Muscle of leg (tissue), 3 donors: ENCODE measurements at regions not wholly inside any gene's neighbourhood (a gene's known extent, or its start where the extent isn't known, plus 50 kb on each side); places are given as distances from the start of the nearest gene placed in this dataset.
A peak's percentile ranks its signal among the peaks of the same experiment; 100 is the strongest.
"Not testable (repeated sequence)": the region's sequence is repeated elsewhere in the genome, so short reads cannot be mapped to it uniquely, and the experiment has no call there.

Experiments used
- DNase-seq: peaks from one replicate; pipeline ENCODE4 v3.0.0; 2013
- H3K27ac ChIP-seq: one replicate; pipeline ENCODE4 v1.5.1; 2013; ENCODE audit warnings: mild to moderate bottlenecking, low read length, control low read depth
- H3K27me3 ChIP-seq: one replicate; pipeline ENCODE4 v1.6.1; 2013; ENCODE audit warnings: low read length; ENCODE audit not compliant: control insufficient read depth, insufficient read depth
- H3K36me3 ChIP-seq: one replicate; pipeline ENCODE4 v1.6.1; 2013; ENCODE audit warnings: low read length; ENCODE audit not compliant: control insufficient read depth, insufficient read depth
- H3K4me1 ChIP-seq: one replicate; pipeline ENCODE4 v1.6.1; 2013; ENCODE audit warnings: low read length; ENCODE audit not compliant: control insufficient read depth, insufficient read depth
- H3K4me3 ChIP-seq: one replicate; pipeline ENCODE4 v1.5.1; 2013; ENCODE audit warnings: low read length, control low read depth
- H3K9me3 ChIP-seq: replicated peaks from 2 replicates; pipeline ENCODE4 v1.6.1; 2013; ENCODE audit warnings: low read depth, low read length; ENCODE audit not compliant: control insufficient read depth
- WGBS: methylation state at CpG from one replicate; pipeline ENCODE4 v1.1.5; 2013; ENCODE audit warnings: missing lambda C conversion rate; ENCODE audit not compliant: insufficient coverage; 5-methylcytosine and 5-hydroxymethylcytosine counted together

GRCh38 chr4:57766341-57766740 lies 656.2 kb upstream of the IGFBP7 start:
- Histone ChIP-seq H3K36me3 (no peaks in the 10 kb centered on the region), H3K4me1 (no peaks in the 10 kb centered on the region), H3K27me3 (no peaks in the 10 kb centered on the region), H3K9me3 (no peaks in the 10 kb centered on the region), H3K27ac (no peak overlapping the region), H3K4me3 (no peak overlapping the region)
- WGBS, result 67% methylated on average over 1 of the region's 1 CpG
- no peak for DNase-seq

DNA sequence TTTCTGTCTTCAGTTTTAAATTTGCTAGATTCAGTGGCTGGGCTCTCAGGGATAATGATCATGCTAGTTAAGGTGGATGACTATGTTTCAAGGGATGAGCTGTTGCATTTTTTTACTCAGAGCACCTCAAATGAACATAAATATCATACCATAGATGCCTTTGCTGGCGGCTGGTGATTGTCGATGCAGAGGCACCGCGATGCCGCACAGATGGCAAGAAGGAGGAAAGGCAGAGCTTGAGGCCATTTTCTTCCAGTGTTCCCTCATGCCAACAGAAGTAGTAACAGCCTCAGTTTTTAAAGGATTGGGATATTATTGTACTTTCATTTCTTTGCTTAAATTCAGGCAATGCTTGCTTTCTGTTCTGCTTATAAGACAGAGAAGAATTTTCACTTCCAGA lies 654.7 kb upstream of the IGFBP7 start:
- no peak for DNase-seq
- WGBS, result no CpG with 5 or more reads among the region's 5 CpGs
- Histone ChIP-seq H3K9me3 (no peaks in the 10 kb centered on the region), H3K27me3 (no peaks in the 10 kb centered on the region), H3K36me3 (no peaks in the 10 kb centered on the region), H3K4me3 (no peak overlapping the region), H3K4me1 (no peaks in the 10 kb centered on the region), H3K27ac (no peak overlapping the region)

GRCh38 chr4:57763070-57763469 lies 652.9 kb upstream of the IGFBP7 start:
- WGBS, result 75% methylated on average over 1 of the region's 2 CpGs
- Histone ChIP-seq H3K27me3 (no peaks in the 10 kb centered on the region), H3K9me3 (no peaks in the 10 kb centered on the region), H3K4me1 (no peaks in the 10 kb centered on the region), H3K36me3 (no peaks in the 10 kb centered on the region), H3K27ac (no peak overlapping the region), H3K4me3 (no peak overlapping the region)
- DNase-seq, result no peak

DNA sequence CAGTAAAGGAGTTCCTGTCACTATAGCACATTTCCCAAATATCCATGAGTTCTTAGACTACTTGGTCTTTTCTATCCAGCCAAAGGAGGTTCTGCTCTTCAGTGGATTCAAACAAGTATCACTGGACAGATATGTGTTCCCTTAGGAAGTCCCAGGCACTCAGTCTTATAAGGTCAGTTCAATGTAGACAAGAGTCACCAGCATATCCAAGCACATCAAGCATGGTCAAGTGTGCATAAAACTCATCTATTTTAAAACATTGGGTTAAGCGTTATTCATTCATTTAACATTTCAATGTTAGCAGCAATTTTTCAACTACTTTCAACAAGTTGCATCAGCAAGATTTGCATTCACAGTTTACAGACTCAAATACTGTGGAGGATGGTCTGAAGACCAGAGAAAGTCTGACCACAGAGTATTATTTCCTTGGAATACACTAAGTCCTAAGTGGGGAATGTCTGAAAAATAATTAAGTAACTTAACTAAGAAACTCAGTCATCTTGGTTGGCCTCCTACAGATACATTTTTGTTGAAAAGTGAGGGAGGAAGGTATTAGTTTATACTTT lies 630.5 kb upstream of the IGFBP7 start:
- H3K27me3 ChIP-seq, result no peaks in the 10 kb centered on the region
- DNase-seq, result no peak

DNA sequence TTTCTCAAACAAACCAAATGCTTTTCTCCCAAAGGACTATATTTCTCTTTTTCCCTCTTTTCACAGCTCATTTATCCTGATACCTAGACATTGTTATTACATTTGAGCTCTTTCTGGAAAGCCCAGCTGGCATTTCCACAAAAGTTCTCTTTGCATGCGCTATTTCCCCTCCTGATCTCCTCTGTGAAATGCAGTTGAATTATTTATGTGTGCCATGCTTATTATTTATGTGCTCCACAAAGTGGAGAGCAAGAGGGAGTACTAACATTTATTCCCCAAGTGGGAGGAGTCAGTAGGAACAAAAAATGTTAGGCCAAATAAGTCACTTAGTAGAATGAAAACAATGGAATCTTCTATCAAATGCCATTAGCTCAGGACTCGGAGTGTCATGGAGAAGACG lies 626.6 kb upstream of the IGFBP7 start:
- no peaks in the 10 kb centered on the region for H3K4me1 ChIP-seq
- WGBS, result 81% methylated on average over 2 of the region's 3 CpGs
- no peaks in the 10 kb centered on the region for H3K36me3 ChIP-seq
- H3K27ac ChIP-seq, result no peak overlapping the region
- H3K9me3 ChIP-seq, result no peaks in the 10 kb centered on the region
- peak; percentile 9 for DNase-seq
- H3K4me3 ChIP-seq, result no peak overlapping the region
- no peaks in the 10 kb centered on the region for H3K27me3 ChIP-seq

More for the DNA sequence above, 630.5 kb upstream of the IGFBP7 start:
- Histone ChIP-seq H3K27ac (no peak overlapping the region), H3K4me3 (no peak overlapping the region), H3K36me3 (no peaks in the 10 kb centered on the region), H3K4me1 (no peaks in the 10 kb centered on the region), H3K9me3 (no peaks in the 10 kb centered on the region)
- WGBS, result no CpG with 5 or more reads among the region's 1 CpG

- DNase-seq, result peak; percentile 6
- Histone ChIP-seq H3K27ac (no peak overlapping the region), H3K9me3 (no peaks in the 10 kb centered on the region), H3K4me3 (no peak overlapping the region), H3K27me3 (no peaks in the 10 kb centered on the region), H3K36me3 (no peaks in the 10 kb centered on the region), H3K4me1 (no peaks in the 10 kb centered on the region)
- 66% methylated on average over 3 of the region's 4 CpGs for WGBS
Measured at GRCh38 chr4:57734104-57734670, 624.0 kb upstream of the IGFBP7 start.

GRCh38 chr4:57729775-57730570 lies 619.8 kb upstream of the IGFBP7 start:
- H3K4me1 ChIP-seq, H3K36me3 ChIP-seq, H3K27me3 ChIP-seq, DNase-seq, H3K4me3 ChIP-seq, H3K27ac ChIP-seq, H3K9me3 ChIP-seq: not testable (repeated sequence)
- 86% methylated on average over 31 of the region's 33 CpGs for WGBS

- Histone ChIP-seq H3K9me3 (no peaks in the 10 kb centered on the region), H3K4me3 (no peak overlapping the region), H3K4me1 (no peaks in the 10 kb centered on the region), H3K27me3 (no peaks in the 10 kb centered on the region), H3K36me3 (no peaks in the 10 kb centered on the region), H3K27ac (no peak overlapping the region)
- no peak for DNase-seq
- no CpG with 5 or more reads among the region's 2 CpGs for WGBS
Measured at GRCh38 chr4:57726154-57726553, 616.0 kb upstream of the IGFBP7 start.

GRCh38 chr4:57719456-57719855 lies 609.3 kb upstream of the IGFBP7 start:
- no peaks in the 10 kb centered on the region for H3K4me1 ChIP-seq
- no CpG with 5 or more reads among the region's 2 CpGs for WGBS
- no peak overlapping the region for H3K27ac ChIP-seq
- H3K27me3 ChIP-seq, result no peaks in the 10 kb centered on the region
- DNase-seq, result no peak
- H3K36me3 ChIP-seq, result no peaks in the 10 kb centered on the region
- H3K9me3 ChIP-seq, result no peaks in the 10 kb centered on the region
- H3K4me3 ChIP-seq, result no peak overlapping the region

DNA sequence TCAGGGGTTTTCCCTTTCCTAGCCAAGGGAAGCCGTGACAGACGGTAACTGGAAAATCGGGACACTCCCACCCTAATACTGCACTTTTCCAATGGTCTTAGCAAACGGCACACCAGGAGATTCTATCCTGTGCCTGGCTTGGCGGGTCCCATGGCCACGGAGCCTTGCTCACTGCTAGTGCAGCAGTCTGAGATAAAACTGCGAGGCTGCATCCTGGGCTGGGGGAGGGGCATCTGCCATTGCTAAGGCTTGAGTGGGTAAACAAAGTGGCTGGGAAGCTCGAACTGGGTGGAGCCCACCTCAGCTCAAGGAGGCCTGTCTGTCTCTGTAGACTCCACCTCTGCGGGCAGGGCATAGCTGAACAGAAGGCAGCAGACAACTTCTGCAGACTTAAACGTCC lies 604.1 kb upstream of the IGFBP7 start:
- H3K27me3 ChIP-seq, H3K4me1 ChIP-seq, H3K36me3 ChIP-seq, DNase-seq, H3K27ac ChIP-seq, H3K9me3 ChIP-seq, H3K4me3 ChIP-seq: not testable (repeated sequence)
- 92% methylated on average over 7 of the region's 10 CpGs for WGBS
